GM12892 (cell line): ENCODE measurements at regions not wholly inside any gene's neighbourhood (a gene's known extent, or its start where the extent isn't known, plus 50 kb on each side); places are given as distances from the start of the nearest gene placed in this dataset.

ENCODE experiments used
- DNase-seq: peaks from one replicate; pipeline ENCODE4 v3.0.0; 2011; ENCODE audit not compliant: insufficient read length
- FAIRE-seq: peaks from 2 replicates; lab custom pipeline; 2011; peaks lifted over from hg19 to GRCh38; lab: Jason Lieb, UNC
- POLR2A ChIP-seq: IDR thresholded peaks from 2 replicates; pipeline ENCODE4 v1.6.1; 2011; ENCODE audit warnings: low read depth, low read length, control low read depth
- POLR2AphosphoS5 ChIP-seq: IDR thresholded peaks from 2 replicates; pipeline ENCODE4 v1.6.1; 2011; ENCODE audit warnings: low read depth, low read length, control low read depth
- TAF1 ChIP-seq: IDR thresholded peaks from 2 replicates; pipeline ENCODE4 v1.6.1; 2011; ENCODE audit warnings: low read depth, mild to moderate bottlenecking, control low read depth, low read length, borderline replicate concordance

GRCh38 chr2:164371916-164372315 is 249.4 kb downstream of the GRB14 start:
- TF ChIP-seq POLR2AphosphoS5 (no peak), TAF1 (no peak), POLR2A (no peak)
- no peak for FAIRE-seq
- no peak for DNase-seq

- DNase-seq, result no peak
- FAIRE-seq, result no peak
- TF ChIP-seq TAF1, result no peak
- TF ChIP-seq POLR2AphosphoS5, result no peak
- TF ChIP-seq POLR2A, result no peak
Observed at GRCh38 chr2:164369366-164369765, 251.9 kb downstream of the GRB14 start.

- FAIRE-seq (no peak), DNase-seq (no peak)
- TF ChIP-seq POLR2AphosphoS5, result no peak
- no peak for TF ChIP-seq POLR2A
- no peak for TF ChIP-seq TAF1
Observed at GRCh38 chr2:164368896-164369295, 252.4 kb downstream of the GRB14 start.

GRCh38 chr2:164363646-164364045 is 257.6 kb downstream of the GRB14 start:
- DNase-seq, result no peak
- FAIRE-seq, result no peak
- TF ChIP-seq POLR2A, result no peak
- no peak for TF ChIP-seq POLR2AphosphoS5
- no peak for TF ChIP-seq TAF1

- DNase-seq, result no peak
- no peak for TF ChIP-seq TAF1
- no peak for FAIRE-seq
Observed at GRCh38 chr2:164351536-164351935, 269.7 kb downstream of the GRB14 start.

- TF ChIP-seq TAF1, result no peak
- no peak for TF ChIP-seq POLR2AphosphoS5
- no peak for TF ChIP-seq POLR2A
- FAIRE-seq, result no peak
Observed at GRCh38 chr2:164335947-164336346, 285.3 kb downstream of the GRB14 start.

GRCh38 chr2:164335128-164335527 is 286.2 kb downstream of the GRB14 start:
- TF ChIP-seq POLR2A (no peak), POLR2AphosphoS5 (no peak), TAF1 (no peak)
- DNase-seq (no peak), FAIRE-seq (no peak)

More at GRCh38 chr2:164335947-164336346, 285.3 kb downstream of the GRB14 start:
- DNase-seq, result no peak

GRCh38 chr2:164328310-164328709 is 293.0 kb downstream of the GRB14 start:
- TF ChIP-seq POLR2A (no peak), POLR2AphosphoS5 (no peak), TAF1 (no peak)
- DNase-seq, result no peak
- no peak for FAIRE-seq

GRCh38 chr2:164323978-164324377 is 297.3 kb downstream of the GRB14 start:
- DNase-seq (no peak), FAIRE-seq (no peak)
- TF ChIP-seq TAF1 (no peak), POLR2A (no peak), POLR2AphosphoS5 (no peak)

GRCh38 chr2:164314148-164314547 is 307.1 kb downstream of the GRB14 start:
- no peak for DNase-seq

GRCh38 chr2:164306872-164307271 is 314.4 kb downstream of the GRB14 start:
- no peak for FAIRE-seq

More at GRCh38 chr2:164314148-164314547, 307.1 kb downstream of the GRB14 start:
- no peak for FAIRE-seq
- TF ChIP-seq TAF1, result no peak
- TF ChIP-seq POLR2A, result no peak
- no peak for TF ChIP-seq POLR2AphosphoS5

GRCh38 chr2:164302786-164303185 is 318.5 kb downstream of the GRB14 start:
- TF ChIP-seq TAF1 (no peak), POLR2AphosphoS5 (no peak), POLR2A (no peak)
- no peak for FAIRE-seq
- no peak for DNase-seq

More at GRCh38 chr2:164306872-164307271, 314.4 kb downstream of the GRB14 start:
- no peak for DNase-seq
- TF ChIP-seq POLR2A, result no peak
- no peak for TF ChIP-seq TAF1
- TF ChIP-seq POLR2AphosphoS5, result no peak
